ENCODE measurements at regions not wholly inside any gene's neighbourhood (a gene's known extent, or its start where the extent isn't known, plus 50 kb on each side); places are given as distances from the start of the nearest gene placed in this dataset.
A peak's percentile ranks its signal among the peaks of the same experiment; 100 is the strongest.

DNA sequence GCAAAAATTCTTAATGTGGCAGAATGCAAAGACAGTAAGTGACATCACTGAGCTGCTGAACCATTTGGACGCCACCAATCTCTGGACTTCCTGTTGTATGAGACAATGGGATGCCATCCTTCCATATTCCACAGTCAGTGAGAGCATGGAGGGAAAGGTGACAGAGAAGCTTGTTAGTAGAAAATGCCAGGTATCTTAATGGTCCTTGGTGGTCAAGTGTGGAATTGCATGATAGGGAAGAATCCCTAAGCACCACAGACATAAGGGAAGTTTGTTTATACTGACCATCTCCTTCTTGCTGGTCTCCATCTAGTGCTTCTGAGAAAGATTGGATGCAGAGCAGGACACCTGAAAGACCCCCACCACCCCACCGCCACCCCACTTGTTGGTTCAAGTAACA, 1410.0 kb upstream of the TMEM132C start:
- DNase-seq (ENCODE audit: low spot score), result no peak

DNA sequence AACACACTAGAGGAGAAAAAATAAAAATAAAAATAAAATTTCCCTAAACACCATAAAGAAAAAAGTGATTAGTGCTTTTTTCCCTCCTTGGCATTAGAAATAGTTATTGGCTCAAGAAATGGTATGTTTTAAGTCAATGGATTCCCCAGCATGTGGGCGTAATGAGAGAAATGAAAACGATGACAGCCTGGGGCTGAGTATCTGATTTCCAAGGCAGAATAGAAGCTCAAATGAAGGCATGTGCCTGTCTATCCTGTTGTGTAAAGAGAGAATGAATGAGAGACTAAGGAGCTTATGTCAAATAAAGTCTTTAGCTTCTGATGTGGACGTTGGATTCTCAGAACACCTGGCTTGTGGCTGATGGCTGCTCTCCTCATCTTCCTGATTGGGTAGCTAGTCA, 1408.4 kb upstream of the TMEM132C start:
- DNase-seq (ENCODE audit: low spot score), result no peak

DNA sequence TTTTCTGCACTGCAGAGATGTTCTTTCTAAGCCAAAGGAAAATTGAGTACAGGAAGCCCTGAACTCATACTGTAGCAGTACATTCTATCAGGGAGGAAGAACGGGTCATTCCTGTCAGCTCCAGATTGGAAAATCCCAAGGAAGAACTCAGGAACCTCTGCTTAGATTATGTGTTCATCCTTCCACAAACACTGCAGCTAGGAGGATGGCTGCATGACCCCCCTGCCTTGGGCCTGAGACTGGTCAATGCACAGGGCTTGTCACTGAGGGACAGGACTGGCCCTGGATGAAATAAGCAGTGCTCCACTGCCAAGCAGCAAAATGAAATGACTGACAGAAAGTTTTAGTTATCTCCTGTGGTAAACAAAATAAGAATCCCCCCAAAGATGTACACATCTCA, 1406.8 kb upstream of the TMEM132C start:
- DNase-seq (ENCODE audit: low spot score), result no peak

DNA sequence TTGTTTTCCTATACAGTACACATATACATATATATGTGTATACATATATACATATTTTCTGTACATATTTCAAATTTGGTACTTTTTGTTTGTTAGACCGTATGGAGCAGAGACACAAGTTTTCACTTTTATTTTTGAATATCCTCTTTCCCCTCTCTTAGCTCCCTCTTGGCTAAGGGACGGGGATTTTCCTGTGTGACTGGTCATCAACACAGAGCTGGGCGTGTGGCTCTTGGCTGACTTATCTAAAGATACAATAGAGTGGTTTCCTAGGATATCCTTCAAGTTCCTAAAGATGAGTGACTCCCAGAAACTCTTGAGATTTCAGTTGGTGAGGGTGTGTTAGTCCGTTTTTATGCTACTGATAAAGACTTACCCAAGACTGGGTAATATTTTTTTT, 1404.5 kb upstream of the TMEM132C start:
- DNase-seq (ENCODE audit: low spot score), result no peak

DNA sequence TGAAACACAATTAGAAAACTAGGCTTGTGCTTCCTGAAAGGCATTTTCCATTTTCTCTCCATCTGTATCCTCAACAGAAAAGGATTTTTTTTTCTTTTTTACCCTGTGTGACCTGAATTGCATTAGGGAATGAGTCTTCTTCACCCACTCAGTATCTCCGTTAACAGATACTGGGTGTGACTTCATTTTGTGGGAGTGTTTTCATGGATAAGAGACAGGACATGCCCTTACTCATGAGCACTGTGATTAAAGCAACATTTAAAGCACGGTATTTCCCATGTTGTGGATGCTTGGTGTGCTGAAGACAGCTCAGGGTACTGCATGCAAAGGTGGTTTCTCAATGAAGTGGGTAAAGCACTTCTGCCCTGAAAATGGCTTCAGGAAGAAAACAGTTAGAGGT, 1397.3 kb upstream of the TMEM132C start:
- no peak for DNase-seq (ENCODE audit: low spot score)

DNA sequence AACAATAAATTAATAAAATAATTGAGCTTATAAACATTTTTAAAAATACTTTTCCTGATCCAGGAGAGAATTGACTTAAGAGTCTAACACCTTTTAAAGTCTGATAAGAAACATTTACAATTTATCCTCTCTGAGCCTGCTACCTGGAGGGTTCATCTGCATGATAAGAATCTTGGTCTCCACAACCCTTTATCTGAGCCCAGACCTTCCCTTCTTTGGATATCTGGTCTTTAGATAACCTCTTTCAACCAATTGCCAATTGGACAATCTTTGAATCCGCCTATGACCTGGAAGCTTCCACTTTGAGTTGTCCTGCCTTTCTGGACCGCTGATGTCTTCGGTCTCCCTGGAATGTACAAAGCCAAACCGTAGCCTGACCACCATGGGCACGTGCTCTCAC, 1393.3 kb upstream of the TMEM132C start:
- DNase-seq (ENCODE audit: low spot score), result no peak

DNA sequence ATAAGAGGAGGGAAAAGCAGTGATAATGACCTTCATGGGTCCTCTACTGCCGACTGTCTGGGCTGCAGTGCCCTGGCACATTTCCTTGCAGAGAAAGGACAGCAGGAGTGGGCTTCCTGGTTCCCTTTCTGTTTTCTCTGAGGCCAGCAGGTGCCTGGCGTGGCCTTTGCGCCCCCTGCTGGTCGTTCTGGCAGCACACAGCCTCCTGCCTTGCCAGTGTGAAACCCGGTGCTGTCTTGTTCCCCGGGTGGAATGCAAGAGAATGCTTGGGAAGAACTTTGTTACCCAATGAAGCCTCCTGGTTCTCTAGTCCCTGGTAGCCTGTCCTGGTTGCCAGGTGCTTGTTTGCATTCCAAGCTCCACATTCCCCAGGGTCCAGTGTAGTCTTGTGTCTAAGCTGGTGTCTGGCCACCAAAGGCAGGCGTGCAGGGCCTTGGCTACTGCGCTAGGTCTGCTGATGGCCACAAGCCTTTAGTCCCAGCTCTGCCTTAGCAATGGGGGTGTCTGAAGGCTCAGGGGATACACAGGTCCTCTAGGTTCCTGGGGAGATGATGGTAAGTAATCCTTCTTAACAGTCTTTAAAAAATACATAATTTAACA, 1392.4 kb upstream of the TMEM132C start:
- DNase-seq (ENCODE audit: low spot score), result peak; percentile 38

DNA sequence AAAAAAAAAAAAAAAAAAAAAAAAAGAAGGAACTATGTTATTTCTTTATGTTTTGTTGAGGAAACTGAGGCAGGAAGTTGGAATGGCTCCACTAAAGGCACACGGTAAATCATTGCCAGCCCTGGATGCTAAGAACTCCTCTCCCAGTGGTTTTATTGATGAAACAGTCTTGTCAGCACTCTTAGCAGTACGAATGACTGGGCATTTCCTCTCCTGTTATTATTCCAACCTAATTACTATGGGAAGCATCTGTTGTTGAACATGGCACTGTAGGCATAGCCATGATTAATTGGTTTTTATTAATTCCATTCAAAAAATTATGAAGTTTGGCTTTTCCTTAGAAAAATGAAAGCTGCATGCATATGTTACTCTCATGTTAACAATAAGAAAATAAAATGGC, 1387.1 kb upstream of the TMEM132C start:
- DNase-seq (ENCODE audit: low spot score), result no peak

DNA sequence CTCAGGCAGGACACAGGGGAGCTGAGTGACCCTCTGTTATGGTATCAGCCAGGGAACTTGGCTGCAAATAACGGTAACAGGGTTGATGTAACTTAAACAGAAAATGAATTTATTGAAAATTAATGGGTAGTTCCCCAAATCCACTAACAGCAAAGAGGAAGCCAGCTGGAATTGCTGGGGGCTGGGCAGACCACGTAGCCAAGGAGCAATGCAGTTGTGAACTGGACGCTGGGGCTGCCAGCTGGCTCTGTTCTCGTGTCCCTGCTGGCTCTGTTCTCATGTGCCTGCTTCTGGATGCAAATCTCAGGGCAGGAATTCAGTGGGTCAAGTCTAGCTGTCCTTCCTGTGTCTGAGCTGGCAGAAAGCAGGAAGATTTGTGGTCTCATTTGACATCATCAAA, 1383.3 kb upstream of the TMEM132C start:
- DNase-seq (ENCODE audit: low spot score), result no peak

DNA sequence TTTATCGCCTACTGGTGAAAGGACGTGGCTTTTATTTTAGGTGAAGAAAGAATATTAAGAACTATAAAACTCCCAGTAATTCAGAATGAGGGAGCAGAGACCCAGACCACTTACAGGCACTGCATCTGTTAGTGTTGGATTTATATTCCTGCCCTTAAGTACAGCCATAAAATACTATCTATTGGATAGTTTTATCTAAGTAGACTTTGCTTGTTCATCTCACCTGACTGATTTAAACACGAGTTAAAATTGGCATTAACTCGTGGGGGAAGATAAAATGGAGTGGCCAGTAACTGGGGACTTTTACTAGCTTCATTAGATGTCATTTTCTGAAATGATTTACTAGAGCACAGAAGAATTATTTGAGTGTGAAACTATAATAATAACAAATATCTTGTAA, 1377.5 kb upstream of the TMEM132C start:
- DNase-seq (ENCODE audit: low spot score), result no peak

DNA sequence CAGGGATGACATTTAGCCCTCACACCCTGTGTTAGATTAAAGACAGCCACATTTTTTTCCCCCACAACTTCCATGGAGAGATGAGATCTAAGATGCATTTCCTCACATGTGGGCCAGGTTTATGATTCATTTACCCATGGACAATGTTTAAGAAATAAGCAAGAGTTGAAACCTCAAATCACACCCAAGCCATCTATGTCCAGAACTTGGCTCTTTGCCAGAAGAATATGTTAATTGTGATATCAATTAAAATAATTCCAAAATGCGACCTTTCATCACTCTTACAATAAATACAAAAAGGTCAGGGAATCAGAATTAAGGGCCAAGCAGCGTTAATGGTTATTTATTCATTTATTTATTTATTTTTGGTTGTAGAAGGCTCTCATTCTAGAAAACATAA, 1376.9 kb upstream of the TMEM132C start:
- DNase-seq (ENCODE audit: low spot score), result no peak

DNA sequence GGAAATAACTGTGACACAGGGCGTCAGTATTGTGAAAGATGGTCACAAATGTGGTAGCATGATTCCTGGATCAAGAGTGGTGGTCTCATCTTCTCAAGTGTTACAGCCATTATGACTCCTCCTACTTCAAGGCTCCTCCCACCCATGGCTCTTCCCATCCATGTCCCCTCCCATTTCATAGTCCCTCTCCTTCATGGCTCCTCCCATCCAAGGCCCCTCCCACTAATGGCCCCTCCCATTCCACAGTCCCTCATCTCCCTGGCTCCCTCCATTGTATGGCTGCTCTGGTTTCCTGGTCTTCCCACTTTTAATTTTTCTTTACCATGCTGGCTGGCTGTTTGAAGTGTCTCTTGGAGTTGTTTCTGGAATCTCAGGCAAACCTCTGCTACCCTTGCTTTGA, 1375.2 kb upstream of the TMEM132C start:
- DNase-seq (ENCODE audit: low spot score), result no peak

DNA sequence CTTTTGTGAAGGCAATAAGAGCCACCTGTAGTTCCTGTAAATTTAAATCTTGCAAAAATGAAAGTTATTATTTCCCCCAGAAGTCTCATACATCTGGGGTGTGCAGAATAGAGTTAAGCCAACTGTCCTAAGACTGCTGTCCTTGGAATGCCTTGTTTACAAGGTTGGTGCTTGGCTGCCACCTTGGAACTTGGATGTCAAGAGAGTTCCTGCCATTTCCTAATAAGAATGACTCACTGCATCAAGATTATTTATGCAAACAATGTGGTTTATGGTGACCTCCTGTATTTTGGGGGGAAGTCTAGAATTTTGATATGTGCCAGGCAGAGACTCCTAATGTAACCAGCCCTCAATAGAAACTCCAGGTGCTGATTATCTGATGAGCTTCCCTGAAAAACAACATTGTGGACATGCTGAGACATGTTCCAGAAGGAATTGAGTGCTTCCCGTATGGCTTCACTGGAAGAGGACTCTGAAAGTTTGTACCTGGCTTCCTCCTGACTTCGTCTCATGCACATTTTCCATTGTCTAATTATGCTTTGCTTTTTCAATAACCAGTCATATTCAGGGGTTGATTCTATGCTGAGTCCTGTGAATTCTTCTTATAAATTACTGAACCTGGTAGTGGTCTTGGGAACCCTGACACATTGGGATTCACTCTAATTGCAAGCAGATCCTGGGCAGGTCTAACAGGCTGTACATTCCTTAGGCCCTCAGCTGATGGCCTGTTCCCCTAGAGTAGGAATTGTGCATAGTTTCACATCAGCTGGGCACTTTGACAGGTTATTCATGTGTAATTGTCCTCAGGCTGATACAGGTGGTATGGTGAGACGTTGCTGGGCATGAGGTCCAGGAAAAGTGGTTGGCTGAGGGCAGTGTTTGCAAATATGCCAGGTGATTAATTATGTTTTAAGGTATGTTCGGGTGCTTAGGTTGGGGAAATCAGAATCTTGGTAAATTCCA, 1370.7 kb upstream of the TMEM132C start:
- no peak for DNase-seq (ENCODE audit: low spot score)

DNA sequence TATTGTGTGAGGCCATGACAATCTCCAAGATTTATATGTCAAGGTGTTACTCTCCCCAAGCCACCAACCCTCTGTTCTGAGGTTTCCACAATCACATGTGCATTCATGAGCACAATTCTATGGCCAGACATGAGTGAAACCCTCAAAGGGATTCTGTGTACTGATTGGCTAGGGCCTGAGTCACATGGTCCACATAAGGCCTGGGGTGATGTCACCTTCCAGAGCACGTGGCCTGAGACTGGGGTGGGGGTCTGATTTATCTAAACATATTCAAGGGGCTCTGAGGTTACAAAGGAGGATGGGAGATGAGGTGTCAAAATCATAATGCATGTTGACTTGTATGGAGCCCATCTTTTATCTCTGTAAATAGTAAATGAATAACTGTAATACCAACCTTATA, 1369.9 kb upstream of the TMEM132C start:
- DNase-seq (ENCODE audit: low spot score), result no peak

DNA sequence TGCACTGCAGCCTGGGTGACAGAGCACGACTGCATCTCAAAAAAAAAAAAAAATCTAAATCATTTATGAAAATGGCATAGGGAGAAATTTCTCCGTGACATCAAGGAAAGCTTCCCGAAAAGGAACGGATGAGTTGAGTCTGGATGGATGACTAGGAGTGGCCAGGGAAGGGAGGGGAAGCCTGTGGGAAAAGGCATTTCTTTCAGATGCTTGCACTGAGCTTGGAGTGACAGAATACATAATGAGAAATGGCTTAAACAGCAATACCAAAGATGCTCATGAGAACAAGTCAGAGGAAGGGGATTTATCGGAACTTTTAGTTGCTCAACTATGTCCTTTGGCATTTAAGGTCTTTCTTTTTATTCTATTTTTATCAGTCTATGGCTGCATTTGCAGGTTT, 1369.2 kb upstream of the TMEM132C start:
- no peak for DNase-seq (ENCODE audit: low spot score)

DNA sequence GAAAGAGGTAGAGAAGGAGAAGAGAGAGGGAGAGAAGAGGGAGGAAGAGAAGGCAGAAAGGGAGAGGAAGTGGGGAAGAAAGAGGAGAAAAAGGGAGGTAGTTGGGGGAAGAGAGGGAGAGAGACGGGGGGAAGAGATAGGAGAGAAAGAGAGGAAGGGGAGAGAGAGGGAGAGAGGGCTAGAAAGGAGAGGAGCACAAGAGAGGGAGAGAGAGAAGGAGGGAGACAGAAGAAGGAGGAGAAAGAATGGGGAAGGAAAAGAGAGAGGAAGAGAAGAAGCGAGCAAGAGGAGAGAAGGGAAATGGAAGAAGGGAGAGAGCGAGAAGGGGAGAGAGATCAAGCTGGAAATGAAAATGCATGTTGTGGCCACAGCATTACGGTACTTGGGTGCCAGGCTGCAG, 1368.4 kb upstream of the TMEM132C start:
- DNase-seq (ENCODE audit: low spot score), result no peak

DNA sequence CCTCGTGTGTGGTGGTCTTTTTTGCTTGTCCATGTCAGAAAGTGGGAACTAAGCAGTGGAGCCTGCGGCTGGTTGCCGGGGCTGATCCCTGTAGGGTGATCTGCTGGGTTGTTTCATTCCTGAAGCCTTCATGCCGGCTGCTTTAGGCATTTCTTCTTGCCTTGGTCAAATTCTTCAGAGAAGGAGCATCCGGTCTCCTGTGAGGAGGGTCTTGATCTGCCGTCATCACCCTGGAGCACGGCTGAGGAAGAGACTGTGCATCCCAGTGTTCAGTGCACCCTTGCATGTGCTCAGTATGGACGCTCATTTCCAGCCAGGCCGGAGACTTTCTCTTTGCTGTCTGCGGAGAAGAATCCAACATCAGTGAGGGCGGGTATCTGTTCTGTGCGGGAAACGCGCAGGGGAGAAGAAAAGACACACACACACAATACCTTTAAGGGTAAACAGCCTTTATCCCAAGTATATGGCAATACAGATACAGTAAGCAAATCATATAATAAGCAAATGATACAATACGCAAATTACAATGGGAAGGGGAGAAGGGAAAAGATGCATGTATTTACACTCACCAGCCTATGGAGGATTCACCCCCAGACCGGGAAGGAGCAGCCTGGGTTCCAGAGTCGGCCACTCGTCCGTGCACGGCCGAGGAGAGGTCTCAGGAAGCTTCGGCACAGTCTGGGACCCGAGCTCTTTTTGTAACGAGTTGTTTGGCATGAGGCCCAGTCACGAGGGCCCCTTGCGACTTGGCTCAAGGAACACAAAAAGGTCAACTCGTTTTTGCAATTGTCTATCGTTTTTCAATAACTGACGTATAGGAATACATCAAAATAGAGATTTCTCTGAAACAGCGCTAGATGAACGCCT, 1366.8 kb upstream of the TMEM132C start:
- DNase-seq (ENCODE audit: low spot score), result no peak

DNA sequence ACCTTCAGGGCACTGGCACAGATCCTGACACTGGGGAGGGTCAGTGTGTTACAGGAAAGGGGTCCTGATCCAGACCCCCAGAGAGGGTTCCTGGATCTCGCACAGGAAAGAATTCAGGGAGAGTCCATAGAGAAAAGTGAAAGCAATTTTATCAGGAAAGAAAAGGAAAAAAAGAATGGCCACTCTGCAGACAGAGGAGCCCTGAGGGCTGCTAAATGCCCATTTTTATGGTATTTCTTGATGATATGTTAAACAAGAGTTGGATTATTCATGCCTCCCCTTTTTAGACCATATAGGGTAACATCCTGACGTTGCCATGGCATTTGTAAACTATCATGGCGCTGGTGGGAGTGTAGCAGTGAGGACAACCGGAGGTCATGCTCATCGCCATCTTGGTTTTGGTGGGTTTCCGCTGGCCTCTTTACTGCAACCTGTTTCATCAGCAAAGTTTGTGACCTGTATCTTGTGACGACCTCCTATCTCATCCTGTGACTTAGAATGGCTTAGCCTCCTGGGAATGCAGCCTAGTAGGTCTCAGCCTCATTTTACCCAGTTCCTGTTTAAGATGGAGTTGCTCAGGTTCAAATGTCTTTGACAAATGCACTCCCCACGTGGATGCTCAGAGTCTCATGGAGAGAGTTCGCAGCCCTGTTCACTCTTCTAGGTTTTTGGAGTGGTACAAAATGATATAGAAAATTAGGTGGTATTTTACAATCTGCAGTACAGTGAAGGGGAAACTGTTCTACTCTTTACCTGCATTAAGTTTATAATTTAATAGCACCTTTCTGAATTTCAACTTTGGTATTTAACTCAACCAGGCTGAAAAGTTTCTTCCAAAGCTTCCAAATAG, 1363.7 kb upstream of the TMEM132C start:
- no peak for DNase-seq (ENCODE audit: low spot score)

DNA sequence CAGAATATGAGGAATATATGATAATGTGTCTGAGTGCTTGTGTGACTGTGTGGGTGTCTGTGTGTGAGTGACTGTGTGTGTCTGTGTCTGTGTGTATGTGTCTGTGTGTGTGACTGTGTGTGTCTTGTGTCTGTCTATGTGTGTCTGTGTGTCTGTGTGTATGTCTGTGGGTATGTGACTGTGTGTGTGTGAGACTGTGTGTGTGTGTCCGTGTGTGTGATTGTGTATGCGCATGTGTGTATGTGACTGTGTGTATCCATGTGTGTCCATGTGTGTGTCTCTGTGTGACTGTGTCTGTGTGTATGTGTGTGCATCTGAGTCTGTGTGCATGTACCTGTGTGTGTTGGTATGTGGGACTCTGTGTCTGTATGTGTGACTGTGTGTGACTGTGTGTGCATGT, 1361.2 kb upstream of the TMEM132C start:
- DNase-seq (ENCODE audit: low spot score), result no peak

DNA sequence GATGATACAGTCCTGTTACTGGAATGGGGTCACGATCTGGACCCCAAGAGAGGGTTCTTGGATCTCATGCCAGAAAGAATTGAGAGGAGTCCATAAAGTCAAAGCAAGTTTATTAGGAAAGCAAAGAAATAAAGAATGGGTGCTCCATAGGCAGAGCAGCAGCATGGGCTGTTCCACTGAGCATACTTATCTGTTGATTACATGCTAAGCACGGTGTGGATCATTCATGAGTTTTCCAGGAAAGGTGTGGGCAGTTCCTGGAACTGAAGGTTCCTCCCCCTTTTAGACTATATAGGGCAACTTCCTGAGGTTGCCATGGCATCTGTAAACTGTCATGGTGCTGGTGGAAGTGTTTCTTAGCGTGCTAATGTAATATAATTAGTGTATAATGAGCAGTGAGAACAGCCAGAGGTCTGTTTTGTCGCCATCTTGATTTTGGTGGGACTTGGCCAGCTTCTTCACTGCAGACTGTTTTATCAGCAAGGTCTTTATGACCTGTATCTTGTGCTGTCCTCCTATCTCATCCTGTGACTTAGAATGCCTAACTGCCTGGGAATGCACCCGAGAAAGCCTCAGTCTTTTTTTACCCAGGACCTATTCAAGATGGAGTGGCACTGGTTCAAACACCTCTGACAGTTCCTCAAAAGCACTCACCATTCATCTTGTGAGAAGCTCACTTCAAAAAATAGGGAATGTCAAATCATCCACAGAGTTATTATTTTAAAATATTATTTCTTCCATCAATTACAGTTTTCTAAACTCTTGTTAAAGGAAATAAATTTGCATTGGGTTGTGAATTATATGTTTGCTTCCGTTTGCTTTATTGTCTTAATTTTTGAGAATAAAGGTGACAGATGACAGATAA, 1358.8 kb upstream of the TMEM132C start:
- no peak for DNase-seq (ENCODE audit: low spot score)

DNA sequence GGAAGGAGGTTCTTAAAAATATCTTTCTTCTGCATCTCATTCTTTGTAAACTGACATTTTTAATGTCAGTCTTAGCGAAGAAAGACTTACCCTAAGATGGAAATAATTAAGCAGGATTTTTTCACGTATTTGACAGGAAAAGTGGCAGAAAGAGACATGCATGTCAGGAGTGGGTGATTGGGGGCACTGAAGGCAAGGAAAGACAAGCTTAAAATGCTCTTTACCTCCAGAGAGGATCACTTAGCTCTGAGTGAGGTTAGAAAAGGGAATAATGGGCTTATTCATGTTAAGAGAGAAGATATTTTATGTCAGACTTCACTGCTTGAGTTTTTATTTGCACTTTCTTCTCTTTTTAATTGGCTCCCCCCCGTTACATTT, 1358.2 kb upstream of the TMEM132C start:
- no peak for DNase-seq (ENCODE audit: low spot score)

Data from cerebellar cortex (tissue), 1 donor.